ENCODE measurements at regions not wholly inside any gene's neighbourhood (a gene's known extent, or its start where the extent isn't known, plus 50 kb on each side); places are given as distances from the start of the nearest gene placed in this dataset.

DNA sequence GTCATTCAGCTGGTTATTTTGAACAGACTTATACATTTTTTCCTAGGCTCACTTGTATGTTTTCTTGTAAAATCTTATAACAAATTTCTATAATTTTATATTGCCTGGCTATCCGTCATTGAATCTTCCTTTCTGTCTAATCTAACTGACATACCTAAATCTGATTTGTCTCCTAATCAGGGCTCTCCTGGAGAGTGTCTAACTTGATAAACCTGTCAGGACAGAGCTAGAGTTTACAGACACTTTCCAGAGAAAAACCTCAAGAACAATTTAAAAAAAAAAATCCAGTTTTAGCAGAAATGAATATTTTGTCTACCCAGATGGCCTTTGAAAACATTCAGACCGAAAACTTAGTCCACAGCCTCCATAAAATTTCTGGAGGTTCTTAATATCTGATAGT is 1305.8 kb downstream of the ROBO1 start:
- TF ChIP-seq, protein P1, sequence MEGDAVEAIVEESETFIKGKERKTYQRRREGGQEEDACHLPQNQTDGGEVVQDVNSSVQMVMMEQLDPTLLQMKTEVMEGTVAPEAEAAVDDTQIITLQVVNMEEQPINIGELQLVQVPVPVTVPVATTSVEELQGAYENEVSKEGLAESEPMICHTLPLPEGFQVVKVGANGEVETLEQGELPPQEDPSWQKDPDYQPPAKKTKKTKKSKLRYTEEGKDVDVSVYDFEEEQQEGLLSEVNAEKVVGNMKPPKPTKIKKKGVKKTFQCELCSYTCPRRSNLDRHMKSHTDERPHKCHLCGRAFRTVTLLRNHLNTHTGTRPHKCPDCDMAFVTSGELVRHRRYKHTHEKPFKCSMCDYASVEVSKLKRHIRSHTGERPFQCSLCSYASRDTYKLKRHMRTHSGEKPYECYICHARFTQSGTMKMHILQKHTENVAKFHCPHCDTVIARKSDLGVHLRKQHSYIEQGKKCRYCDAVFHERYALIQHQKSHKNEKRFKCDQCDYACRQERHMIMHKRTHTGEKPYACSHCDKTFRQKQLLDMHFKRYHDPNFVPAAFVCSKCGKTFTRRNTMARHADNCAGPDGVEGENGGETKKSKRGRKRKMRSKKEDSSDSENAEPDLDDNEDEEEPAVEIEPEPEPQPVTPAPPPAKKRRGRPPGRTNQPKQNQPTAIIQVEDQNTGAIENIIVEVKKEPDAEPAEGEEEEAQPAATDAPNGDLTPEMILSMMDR (IDR thresholded peaks at IDR 0.05) = no peak
- no peak for TF ChIP-seq POLR2A (IDR thresholded peaks at IDR 0.05)

Data from adrenal gland (tissue), 5 donors.